NCI-H1048 (cell line): ENCODE measurements at regions not wholly inside any gene's neighbourhood (a gene's known extent, or its start where the extent isn't known, plus 50 kb on each side); places are given as distances from the start of the nearest gene placed in this dataset.
A peak's percentile ranks its signal among the peaks of the same experiment; 100 is the strongest.

Experiments
- DNase-seq: peaks from one replicate; lab custom pipeline; 2025; lab: John Stamatoyannopoulos, UW

DNA sequence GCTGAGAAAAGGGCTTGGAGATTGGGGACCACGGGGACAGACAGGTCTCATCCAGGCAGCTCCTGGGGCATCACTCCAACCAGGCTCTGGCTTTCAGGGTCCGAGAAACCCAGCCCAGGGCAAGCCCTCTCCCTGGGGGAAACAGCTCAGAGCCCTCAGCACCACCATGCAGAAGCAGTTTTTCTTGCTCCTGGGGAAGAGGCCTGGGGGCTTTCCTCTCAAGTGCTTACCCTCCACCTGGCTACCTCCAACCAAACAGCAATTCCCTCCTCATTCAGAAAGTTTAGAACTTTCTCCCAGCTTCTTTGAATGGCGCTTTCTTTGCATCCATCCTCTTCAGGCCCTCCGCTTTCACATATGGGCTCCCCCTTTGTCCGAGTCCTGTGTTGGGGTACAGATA, 110.4 kb upstream of the PHACTR3 start:
- DNase-seq: no peak

DNA sequence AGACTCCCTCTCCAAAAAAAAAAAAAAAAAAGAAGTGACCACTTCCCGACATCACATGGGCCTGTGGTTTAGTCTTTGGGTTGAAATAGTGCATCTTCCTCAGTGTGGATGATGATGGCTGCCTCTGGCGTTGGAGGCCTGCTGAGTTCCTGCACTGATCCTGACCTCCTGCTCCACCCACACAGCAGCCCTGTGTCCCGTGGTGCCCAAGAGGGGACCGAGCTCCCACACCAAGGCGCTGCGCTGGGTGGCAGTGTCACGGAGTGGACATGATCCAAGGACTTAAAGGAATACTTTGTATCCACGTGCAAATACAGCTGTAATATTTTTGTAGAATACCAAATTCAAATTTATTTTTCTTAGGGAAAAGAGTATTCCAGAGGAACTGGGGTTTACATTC, 109.2 kb upstream of the PHACTR3 start:
- DNase-seq: no peak

DNA sequence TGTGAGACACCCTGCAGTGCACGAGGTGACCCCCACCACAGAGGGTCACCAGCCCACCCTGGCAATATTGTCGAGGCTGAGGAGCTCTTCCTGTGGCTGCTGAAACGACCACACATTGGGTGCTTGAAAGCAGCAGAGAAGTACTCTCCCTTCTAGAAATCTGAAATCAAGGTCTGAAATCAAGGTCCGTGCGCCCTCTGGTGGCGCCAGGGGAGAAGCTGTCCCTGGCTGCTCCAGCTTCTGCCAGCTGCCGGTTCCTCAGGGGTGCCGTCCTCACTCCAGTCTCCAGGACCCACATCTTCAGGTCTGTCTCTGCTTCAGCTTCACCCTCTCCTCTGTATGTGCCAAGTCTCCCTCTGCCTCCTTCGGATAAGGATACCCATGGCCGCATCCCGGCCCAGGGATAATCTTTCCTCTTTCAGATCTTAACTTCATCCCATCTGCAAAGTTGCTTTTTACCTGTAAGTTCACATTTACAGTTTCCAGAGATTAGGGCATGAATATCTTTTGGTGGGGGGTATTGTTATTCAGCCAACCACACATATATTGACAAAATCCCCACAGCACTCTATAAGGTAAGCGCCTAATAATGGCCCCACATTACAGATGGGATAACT, 108.3 kb upstream of the PHACTR3 start:
- DNase-seq: no peak

DNA sequence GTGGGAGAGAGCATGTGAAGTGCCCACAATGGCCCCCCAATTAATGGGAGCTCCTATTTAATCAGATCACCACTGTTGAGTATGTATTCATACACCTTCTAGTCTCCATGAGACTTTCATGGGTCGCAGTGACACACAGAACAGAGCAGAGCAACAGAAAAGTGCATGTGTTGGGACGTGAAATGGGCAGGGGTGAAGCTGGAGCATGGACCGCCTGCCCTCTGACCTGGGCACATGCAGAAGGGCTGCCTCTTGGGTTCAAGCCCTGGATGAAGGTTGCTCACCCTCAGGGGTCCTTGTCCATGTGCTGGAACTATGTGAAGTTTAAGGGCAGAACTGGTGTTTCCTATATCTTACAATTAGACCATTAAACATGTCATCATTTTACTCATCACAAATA, 106.0 kb upstream of the PHACTR3 start:
- no peak for DNase-seq

DNA sequence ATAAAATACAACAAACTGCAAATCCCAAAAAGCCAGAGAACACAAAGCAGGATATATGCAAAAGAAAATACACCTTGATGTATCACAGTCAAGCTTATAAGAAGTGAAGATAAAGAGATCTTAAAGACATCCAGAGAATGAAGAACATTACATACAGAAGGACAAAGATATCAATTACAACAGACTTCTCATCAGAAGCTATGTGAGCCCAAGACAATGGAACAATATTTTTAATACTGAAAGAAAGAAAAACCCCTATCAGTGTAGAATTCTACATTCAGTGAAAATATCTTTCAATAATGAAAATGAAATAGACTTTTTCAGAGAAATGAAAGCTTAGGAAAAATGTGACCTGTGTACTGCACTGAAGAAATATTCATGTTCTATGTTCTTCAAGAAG, 104.5 kb upstream of the PHACTR3 start:
- DNase-seq: no peak

DNA sequence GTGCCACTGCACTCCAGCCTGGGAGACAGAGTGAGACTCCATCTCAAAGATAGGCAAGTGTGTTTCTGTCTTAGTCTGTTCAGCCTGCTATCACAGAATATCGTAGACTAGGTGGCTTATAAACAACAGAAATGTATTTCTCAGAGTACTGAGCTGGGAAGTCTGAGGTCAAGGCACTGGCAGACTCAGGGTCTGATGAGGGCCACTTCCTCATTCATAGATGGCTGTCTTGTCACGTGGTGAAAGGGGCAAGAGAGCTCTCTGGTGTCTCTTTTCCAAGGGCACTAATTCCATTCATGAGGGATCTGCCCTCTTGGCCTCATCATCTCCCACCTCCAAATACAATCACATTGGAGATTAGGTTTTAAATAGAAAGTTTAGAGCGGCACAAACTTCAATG, 95.6 kb upstream of the PHACTR3 start:
- no peak for DNase-seq

DNA sequence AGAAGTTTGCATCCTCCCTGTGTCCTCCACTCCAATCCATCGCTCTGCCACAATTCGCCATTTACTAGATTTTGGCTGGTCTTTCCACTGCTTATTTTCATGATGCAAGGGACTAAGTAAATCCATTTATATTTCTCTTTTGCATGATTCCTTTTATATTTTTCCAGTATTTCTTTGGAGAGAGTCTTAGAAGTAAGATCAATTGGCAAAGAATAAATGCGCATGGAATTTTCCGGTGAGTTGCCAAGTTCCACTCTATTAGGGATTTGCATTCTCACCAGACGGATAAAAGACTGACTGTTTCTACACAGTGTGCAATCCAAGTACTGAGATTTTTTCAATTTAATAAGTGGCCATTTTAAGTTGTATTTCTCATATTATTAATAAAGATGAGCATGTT, 91.7 kb upstream of the PHACTR3 start:
- DNase-seq: no peak

DNA sequence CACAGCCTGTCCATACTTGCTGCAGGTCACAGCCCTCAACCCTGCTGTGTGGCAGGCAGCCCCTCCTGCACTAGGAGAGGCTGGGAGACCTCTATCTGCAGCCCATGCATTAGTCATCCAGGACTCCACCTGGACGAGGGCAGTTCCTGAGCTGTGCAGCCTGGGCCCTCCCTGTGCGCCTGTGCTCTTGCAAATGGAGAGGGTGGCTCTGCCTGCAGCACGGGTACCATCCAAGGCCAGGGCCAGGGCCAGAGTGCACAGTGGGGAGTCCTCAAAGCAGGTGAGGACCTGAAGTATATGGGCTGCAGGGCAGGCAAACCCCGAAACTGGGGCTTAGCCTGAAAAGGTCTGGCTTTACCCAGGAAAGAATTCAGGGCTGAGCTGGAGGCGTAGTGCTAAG, 89.8 kb upstream of the PHACTR3 start:
- DNase-seq: no peak

DNA sequence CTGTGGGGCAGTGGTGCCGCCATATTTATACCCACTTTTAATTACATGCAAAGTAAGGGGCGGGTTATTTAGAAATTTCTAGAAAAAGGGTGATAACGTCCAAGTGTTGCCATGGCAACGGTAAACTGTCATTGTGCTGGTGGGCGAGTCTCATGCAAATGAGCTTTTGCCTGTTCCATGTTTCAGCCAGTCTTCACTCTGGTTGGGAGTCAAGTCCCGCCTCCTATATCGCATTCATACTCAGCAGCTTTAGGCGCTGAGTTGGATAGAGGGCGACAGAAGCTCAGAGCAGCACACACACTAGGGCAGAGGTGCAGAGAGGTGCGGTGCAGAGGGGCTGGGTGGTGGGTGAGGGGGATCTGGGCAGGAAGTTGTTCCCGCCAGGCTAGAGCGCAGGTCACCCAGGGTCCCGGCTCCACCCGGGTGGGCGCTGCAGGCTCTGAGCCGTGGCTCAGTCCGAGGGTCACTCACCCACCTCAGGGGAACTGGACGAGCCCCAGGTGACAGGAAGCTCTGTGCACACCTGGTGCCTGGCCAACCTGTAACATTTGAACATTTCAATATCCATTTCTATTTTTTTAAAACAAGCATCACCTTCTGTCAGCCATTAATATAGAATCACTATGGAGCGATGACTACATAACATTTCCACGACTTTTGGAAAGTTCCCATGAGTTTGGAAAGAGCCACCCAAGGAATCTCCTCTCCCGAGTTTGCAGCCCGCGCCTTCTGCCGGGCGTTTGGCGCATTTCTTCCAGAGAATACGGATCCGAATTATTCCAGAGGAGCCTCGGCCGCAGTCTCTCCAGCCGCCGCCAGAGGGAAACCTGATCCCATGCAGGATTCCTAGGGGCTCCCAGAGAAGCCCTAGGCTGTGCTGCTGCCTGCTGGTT, 89.1 kb upstream of the PHACTR3 start:
- peak; percentile 45 for DNase-seq

DNA sequence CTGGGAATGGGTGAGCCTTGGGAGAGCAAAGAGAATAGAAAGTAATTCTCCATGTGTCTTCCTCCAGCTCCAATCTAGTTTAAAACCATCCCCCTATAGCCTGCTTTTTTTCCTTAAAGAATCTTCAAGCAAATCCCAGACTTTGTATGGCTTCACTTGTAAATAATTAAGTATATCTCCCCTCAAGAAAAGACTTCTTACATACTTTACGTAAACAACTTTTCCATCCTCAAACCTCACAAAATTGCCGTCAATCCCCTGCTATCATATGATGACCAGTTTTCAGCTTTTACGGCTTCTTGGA, 88.5 kb upstream of the PHACTR3 start:
- DNase-seq: no peak

DNA sequence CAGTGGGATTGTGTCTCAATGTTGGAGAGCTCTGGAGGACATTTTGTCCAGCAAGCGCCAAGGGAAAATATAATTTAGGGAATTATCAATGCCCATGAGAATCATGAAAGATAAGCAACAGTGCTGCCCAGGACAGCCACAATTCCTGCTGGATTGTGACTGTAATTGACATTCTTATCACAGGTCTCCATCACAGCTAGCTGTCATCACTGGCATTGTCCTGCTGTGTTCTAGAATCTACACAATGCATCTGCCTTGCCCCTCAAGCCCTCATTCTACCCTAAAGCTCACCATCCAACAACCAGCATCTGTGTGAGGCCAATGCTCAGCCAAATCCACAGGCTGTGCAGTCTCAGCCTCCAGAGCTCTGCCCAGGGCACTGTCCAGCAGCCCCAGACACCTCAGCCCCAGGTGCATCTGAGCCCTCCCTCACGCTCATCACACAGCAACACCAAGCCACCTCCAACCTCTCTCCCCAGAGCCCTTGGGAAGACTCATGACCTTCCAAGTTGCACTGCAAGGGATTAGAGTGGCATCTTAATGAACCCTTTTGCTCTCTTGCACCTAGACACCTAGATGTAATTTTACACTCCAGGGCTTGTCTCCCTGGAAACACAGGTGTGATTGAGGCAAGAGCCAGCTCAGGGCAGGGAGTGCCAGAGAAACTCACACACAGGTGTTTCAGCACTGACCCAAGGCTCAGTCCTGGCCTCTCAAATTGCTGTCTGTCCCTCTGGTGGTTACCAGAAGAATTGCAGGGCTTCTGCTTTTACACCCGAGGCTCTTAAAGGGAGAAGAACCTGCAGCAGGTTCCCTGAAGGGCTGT, 85.2 kb upstream of the PHACTR3 start:
- DNase-seq: no peak

DNA sequence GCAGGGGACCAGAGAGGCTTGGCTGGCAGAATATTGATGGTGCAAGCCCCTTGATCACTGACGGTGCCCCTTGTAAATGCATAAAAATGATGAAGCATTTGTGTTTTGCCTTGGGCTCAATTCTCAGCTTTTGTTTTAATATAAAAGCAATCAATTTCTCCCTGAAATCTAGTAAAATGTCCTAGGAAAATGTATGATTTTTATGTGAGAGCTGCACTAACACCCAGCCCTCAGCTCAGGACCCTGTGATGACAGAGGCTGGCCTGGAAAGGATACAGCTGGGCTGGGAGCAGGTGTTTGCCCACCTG, 84.7 kb upstream of the PHACTR3 start:
- DNase-seq: no peak

DNA sequence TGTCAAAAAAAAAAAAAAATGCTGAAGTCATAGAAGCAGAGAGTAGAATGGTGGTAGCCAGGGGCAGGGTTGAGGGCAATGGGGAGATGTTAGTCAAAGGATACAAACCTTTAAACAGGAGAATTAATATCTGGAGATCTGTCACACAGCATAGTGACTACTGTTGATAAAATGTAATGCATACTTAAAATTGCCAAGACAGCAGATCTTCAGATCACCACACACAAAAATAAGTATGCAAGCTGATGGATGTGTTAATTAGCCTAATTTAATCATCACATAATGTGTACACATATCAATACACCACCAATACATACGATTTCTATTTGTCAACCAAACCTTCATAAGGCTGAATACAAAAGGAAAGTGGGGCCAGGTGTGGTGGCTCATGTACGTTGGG, 83.5 kb upstream of the PHACTR3 start:
- no peak for DNase-seq

DNA sequence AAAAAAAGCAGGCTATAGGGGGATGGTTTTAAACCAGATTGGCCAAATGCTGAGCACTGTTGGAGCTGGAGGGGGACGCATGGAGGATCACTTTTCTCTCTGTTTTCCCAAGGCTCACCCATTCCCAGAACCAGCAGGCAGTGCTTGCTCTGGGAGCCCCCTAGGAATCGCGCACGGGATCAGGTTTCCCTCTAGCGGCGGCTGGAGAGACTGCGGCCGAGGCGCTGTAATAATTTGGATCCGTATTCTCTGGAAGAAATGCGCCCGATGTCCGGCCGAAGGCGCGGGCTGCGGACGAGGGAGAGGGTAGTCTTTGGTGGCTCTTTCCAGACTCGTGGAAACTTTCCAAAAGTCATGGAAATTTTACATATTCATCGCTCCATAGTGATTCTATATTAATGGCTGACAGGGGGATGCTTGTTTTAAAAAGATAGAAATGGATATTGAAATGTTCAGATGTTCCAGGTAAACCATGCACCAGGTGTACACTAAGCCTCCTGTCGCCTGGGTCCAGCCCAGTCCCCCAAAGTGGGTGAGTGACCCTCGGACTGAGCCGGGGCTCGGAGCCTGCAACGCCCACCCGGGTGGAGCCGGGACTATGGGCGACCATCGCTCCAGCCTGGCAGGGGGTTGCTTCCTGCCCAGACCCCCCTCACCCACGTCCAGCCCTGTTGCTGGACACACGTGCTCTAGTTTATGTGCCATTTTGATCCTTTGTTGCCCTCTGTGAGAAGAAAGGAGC, 78.7 kb upstream of the PHACTR3 start:
- DNase-seq: peak; percentile 20

DNA sequence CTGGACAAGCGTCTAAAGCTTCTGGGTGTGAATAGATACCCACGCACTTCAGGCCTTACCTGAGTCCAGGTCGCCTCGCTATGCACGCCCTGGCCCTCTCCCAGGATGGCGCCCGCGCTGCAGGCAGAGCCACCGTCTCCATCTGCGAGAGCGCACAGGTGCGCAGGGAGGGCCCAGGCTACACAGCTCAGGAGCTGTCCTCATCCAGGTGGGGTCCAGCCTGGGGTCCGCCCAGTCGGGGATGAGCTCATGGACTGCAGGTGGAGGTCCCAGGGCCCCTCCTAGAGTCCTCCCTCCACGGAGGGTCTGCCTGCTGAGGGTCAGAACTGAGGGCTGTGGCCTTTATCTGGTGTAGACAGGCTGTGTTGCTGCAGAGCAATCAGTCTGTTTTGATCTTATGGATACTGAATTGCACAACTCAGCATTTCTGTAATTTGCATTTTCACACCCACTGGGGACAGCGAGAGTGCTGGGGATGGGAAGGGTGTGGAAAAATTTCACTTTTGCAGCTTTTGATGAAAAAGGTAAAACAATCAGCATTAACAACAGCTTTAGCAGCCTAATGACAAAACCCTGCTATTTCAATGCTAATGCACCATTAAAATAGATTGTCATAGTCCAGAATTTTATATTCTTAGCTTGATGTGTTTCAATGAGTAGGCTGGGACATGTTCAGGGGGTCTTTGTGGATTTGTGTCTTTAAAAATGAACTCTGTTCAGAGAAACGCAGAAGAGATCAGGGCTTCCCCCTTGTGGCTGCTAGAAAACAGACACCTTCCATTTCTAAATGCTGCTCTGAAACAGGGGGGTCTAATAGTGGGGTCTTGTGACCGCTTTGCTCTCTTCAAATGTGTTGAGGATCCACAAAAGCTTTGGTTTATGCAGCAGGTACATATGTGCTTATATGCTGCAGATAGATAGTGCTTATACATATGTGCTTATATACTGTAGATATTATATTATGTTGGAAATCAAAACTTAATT, 77.8 kb upstream of the PHACTR3 start:
- DNase-seq: no peak

DNA sequence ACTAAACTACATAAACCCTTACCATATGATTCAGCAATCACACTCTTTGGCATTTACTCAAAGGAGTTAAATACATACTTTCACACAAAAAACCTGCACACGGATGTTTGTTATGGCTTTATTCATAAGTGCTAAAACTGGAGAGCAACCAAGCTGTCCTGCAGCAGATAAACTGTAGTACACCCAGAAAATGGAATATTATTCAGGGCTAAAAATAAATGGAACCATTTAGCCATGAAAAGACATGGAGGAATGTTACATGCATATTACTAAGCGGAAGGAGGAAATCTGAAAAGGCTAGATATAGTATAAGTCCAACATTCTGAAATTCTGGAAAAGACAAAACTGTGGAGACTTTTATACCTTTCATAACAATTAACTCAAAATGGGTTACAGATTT, 73.6 kb upstream of the PHACTR3 start:
- no peak for DNase-seq

DNA sequence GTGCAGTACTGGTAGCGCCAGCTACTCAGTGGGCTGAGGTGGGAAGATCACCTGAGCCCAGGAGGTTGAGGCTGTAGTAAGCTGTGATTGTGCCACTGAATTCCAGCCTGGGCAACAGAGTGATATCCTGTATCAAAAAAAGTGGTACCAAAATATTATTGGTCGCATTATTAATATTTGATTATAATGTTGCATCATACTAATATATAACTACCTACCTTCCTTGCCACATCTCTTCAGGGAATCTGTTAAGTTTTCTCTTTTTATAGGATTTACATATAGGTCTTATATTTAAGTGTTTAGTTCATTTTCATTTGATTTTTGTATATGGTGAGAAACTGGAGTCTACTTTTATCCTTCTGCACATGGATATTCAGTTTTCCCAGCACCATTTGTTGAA, 66.3 kb upstream of the PHACTR3 start:
- no peak for DNase-seq

DNA sequence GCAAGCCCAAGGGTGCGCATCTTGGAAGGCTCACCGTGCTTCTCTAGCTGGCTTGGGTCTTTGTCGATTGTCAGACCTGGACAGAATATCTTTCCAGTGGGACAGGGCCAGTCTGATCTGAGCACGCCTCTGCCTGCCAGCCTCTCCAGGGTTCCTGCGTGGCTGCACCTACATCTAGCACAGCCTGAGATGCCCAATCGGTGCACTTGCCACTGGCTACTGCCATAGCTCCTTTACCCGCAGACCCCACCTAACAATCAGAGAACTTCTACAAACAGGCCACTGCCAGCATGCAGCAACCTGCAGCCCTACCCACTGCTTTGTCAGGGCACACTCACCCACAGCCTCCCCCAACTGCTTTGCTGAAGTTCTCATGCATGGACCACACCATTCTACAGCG, 56.7 kb upstream of the PHACTR3 start:
- no peak for DNase-seq
